ENCODE measurements at regions not wholly inside any gene's neighbourhood (a gene's known extent, or its start where the extent isn't known, plus 50 kb on each side); places are given as distances from the start of the nearest gene placed in this dataset.
"Not testable (repeated sequence)": the region's sequence is repeated elsewhere in the genome, so short reads cannot be mapped to it uniquely, and the experiment has no call there.

GRCh38 chr12:86387591-86388145 is 131.5 kb upstream of the MGAT4C start:
- Histone ChIP-seq H3K9me3 (ENCODE audit: control insufficient read depth, insufficient read depth, low read depth, low read length) (peaks cover under 1% of the 10 kb centered on the region; the same call in 1 of the 2 replicates), H3K36me3 (ENCODE audit: control insufficient read depth, insufficient read depth, low read length) (no peaks in the 10 kb centered on the region), H3K9ac (ENCODE audit: low read length) (no peak overlapping the region), H3K4me1 (ENCODE audit: control insufficient read depth, insufficient read depth, low read length) (no peaks in the 10 kb centered on the region), H3K4me3 (ENCODE audit: low read depth, low read length) (no peak overlapping the region), H3K27me3 (ENCODE audit: control insufficient read depth, insufficient read depth, low read length) (no peaks in the 10 kb centered on the region), H3K27ac (ENCODE audit: low read depth, low read length) (no peak overlapping the region)

- not testable (repeated sequence) for H3K9ac ChIP-seq (ENCODE audit: low read length); H3K27me3 ChIP-seq (ENCODE audit: control insufficient read depth, insufficient read depth, low read length); H3K9me3 ChIP-seq (ENCODE audit: control insufficient read depth, insufficient read depth, low read depth, low read length); H3K4me1 ChIP-seq (ENCODE audit: control insufficient read depth, insufficient read depth, low read length); H3K27ac ChIP-seq (ENCODE audit: low read depth, low read length); H3K4me3 ChIP-seq (ENCODE audit: low read depth, low read length); H3K36me3 ChIP-seq (ENCODE audit: control insufficient read depth, insufficient read depth, low read length)
These were observed 127.6 kb upstream of the MGAT4C start for GRCh38 chr12:86383759-86384158.

GRCh38 chr12:86379337-86379736 is 123.1 kb upstream of the MGAT4C start:
- Histone ChIP-seq H3K36me3 (ENCODE audit: control insufficient read depth, insufficient read depth, low read length) (no peaks in the 10 kb centered on the region), H3K27me3 (ENCODE audit: control insufficient read depth, insufficient read depth, low read length) (no peaks in the 10 kb centered on the region), H3K4me1 (ENCODE audit: control insufficient read depth, insufficient read depth, low read length) (no peaks in the 10 kb centered on the region)

GRCh38 chr12:86376052-86376451 is 119.9 kb upstream of the MGAT4C start:
- no peaks in the 10 kb centered on the region for H3K27me3 ChIP-seq (ENCODE audit: control insufficient read depth, insufficient read depth, low read length)
- no peaks in the 10 kb centered on the region for H3K9me3 ChIP-seq (ENCODE audit: control insufficient read depth, insufficient read depth, low read depth, low read length)
- no peaks in the 10 kb centered on the region for H3K4me1 ChIP-seq (ENCODE audit: control insufficient read depth, insufficient read depth, low read length)
- H3K9ac ChIP-seq (ENCODE audit: low read length): no peak overlapping the region
- no peak overlapping the region for H3K27ac ChIP-seq (ENCODE audit: low read depth, low read length)
- no peaks in the 10 kb centered on the region for H3K36me3 ChIP-seq (ENCODE audit: control insufficient read depth, insufficient read depth, low read length)
- no peak overlapping the region for H3K4me3 ChIP-seq (ENCODE audit: low read depth, low read length)

More at GRCh38 chr12:86379337-86379736, 123.1 kb upstream of the MGAT4C start:
- Histone ChIP-seq H3K4me3 (ENCODE audit: low read depth, low read length) (no peak overlapping the region), H3K9ac (ENCODE audit: low read length) (no peak overlapping the region), H3K27ac (ENCODE audit: low read depth, low read length) (no peak overlapping the region), H3K9me3 (ENCODE audit: control insufficient read depth, insufficient read depth, low read depth, low read length) (peaks cover 2% of the 10 kb centered on the region; the same call in 1 of the 2 replicates)

GRCh38 chr12:86373813-86374212 is 117.6 kb upstream of the MGAT4C start:
- Histone ChIP-seq H3K9ac (ENCODE audit: low read length) (no peak overlapping the region), H3K4me3 (ENCODE audit: low read depth, low read length) (no peak overlapping the region)

GRCh38 chr12:86367137-86367536 is 110.9 kb upstream of the MGAT4C start:
- no peak overlapping the region for H3K4me3 ChIP-seq (ENCODE audit: low read depth, low read length)
- no peaks in the 10 kb centered on the region for H3K27me3 ChIP-seq (ENCODE audit: control insufficient read depth, insufficient read depth, low read length)
- H3K27ac ChIP-seq (ENCODE audit: low read depth, low read length): no peak overlapping the region
- H3K36me3 ChIP-seq (ENCODE audit: control insufficient read depth, insufficient read depth, low read length): no peaks in the 10 kb centered on the region
- no peak overlapping the region for H3K9ac ChIP-seq (ENCODE audit: low read length)
- H3K9me3 ChIP-seq (ENCODE audit: control insufficient read depth, insufficient read depth, low read depth, low read length): no peaks in the 10 kb centered on the region
- no peaks in the 10 kb centered on the region for H3K4me1 ChIP-seq (ENCODE audit: control insufficient read depth, insufficient read depth, low read length)

More at GRCh38 chr12:86373813-86374212, 117.6 kb upstream of the MGAT4C start:
- Histone ChIP-seq H3K4me1 (ENCODE audit: control insufficient read depth, insufficient read depth, low read length) (no peaks in the 10 kb centered on the region), H3K9me3 (ENCODE audit: control insufficient read depth, insufficient read depth, low read depth, low read length) (no peaks in the 10 kb centered on the region), H3K36me3 (ENCODE audit: control insufficient read depth, insufficient read depth, low read length) (no peaks in the 10 kb centered on the region), H3K27ac (ENCODE audit: low read depth, low read length) (no peak overlapping the region), H3K27me3 (ENCODE audit: control insufficient read depth, insufficient read depth, low read length) (no peaks in the 10 kb centered on the region)

- 0 out of 2 replicates have a peak, but pooled peaks cover 3% of the 10 kb centered on the region for H3K4me1 ChIP-seq (ENCODE audit: control insufficient read depth, insufficient read depth, low read length)
These were observed 93.0 kb upstream of the MGAT4C start for GRCh38 chr12:86349196-86349595.

GRCh38 chr12:86333955-86334522 is 77.8 kb upstream of the MGAT4C start:
- Histone ChIP-seq H3K9me3 (ENCODE audit: control insufficient read depth, insufficient read depth, low read depth, low read length) (no peaks in the 10 kb centered on the region), H3K9ac (ENCODE audit: low read length) (no peak overlapping the region), H3K27me3 (ENCODE audit: control insufficient read depth, insufficient read depth, low read length) (no peaks in the 10 kb centered on the region), H3K36me3 (ENCODE audit: control insufficient read depth, insufficient read depth, low read length) (no peaks in the 10 kb centered on the region), H3K27ac (ENCODE audit: low read depth, low read length) (peak overlapping the region; percentile 52; the same call in 1 of the 2 replicates), H3K4me3 (ENCODE audit: low read depth, low read length) (peak overlapping the region; percentile 46), H3K4me1 (ENCODE audit: control insufficient read depth, insufficient read depth, low read length) (peaks cover 49% of the 10 kb centered on the region)

More at GRCh38 chr12:86349196-86349595, 93.0 kb upstream of the MGAT4C start:
- Histone ChIP-seq H3K9ac (ENCODE audit: low read length) (no peak overlapping the region), H3K9me3 (ENCODE audit: control insufficient read depth, insufficient read depth, low read depth, low read length) (no peaks in the 10 kb centered on the region), H3K27me3 (ENCODE audit: control insufficient read depth, insufficient read depth, low read length) (no peaks in the 10 kb centered on the region), H3K27ac (ENCODE audit: low read depth, low read length) (no peak overlapping the region), H3K36me3 (ENCODE audit: control insufficient read depth, insufficient read depth, low read length) (no peaks in the 10 kb centered on the region), H3K4me3 (ENCODE audit: low read depth, low read length) (no peak overlapping the region)

- no peak overlapping the region for H3K9ac ChIP-seq (ENCODE audit: low read length)
- no peak overlapping the region for H3K4me3 ChIP-seq (ENCODE audit: low read depth, low read length)
- no peaks in the 10 kb centered on the region for H3K9me3 ChIP-seq (ENCODE audit: control insufficient read depth, insufficient read depth, low read depth, low read length)
- no peak overlapping the region for H3K27ac ChIP-seq (ENCODE audit: low read depth, low read length)
- H3K27me3 ChIP-seq (ENCODE audit: control insufficient read depth, insufficient read depth, low read length): no peaks in the 10 kb centered on the region
- peaks cover 49% of the 10 kb centered on the region for H3K4me1 ChIP-seq (ENCODE audit: control insufficient read depth, insufficient read depth, low read length)
- no peaks in the 10 kb centered on the region for H3K36me3 ChIP-seq (ENCODE audit: control insufficient read depth, insufficient read depth, low read length)
These were observed 75.3 kb upstream of the MGAT4C start for GRCh38 chr12:86331457-86331856.

- H3K9ac ChIP-seq (ENCODE audit: low read length): no peak overlapping the region
- H3K4me1 ChIP-seq (ENCODE audit: control insufficient read depth, insufficient read depth, low read length): peaks cover 49% of the 10 kb centered on the region
- H3K27me3 ChIP-seq (ENCODE audit: control insufficient read depth, insufficient read depth, low read length): no peaks in the 10 kb centered on the region
- no peaks in the 10 kb centered on the region for H3K36me3 ChIP-seq (ENCODE audit: control insufficient read depth, insufficient read depth, low read length)
- H3K9me3 ChIP-seq (ENCODE audit: control insufficient read depth, insufficient read depth, low read depth, low read length): no peaks in the 10 kb centered on the region
- H3K4me3 ChIP-seq (ENCODE audit: low read depth, low read length): no peak overlapping the region
- no peak overlapping the region for H3K27ac ChIP-seq (ENCODE audit: low read depth, low read length)
These were observed 74.8 kb upstream of the MGAT4C start for GRCh38 chr12:86331012-86331411.

GRCh38 chr12:86312232-86312631 is 56.0 kb upstream of the MGAT4C start:
- H3K4me1 ChIP-seq (ENCODE audit: control insufficient read depth, insufficient read depth, low read length): no peaks in the 10 kb centered on the region

More at GRCh38 chr12:86312232-86312631, 56.0 kb upstream of the MGAT4C start:
- Histone ChIP-seq H3K4me3 (ENCODE audit: low read depth, low read length) (no peak overlapping the region), H3K9me3 (ENCODE audit: control insufficient read depth, insufficient read depth, low read depth, low read length) (no peaks in the 10 kb centered on the region), H3K27ac (ENCODE audit: low read depth, low read length) (no peak overlapping the region), H3K27me3 (ENCODE audit: control insufficient read depth, insufficient read depth, low read length) (no peaks in the 10 kb centered on the region), H3K9ac (ENCODE audit: low read length) (no peak overlapping the region), H3K36me3 (ENCODE audit: control insufficient read depth, insufficient read depth, low read length) (no peaks in the 10 kb centered on the region)

Measured in HUES6 (cell line).